ENCODE measurements at regions not wholly inside any gene's neighbourhood (a gene's known extent, or its start where the extent isn't known, plus 50 kb on each side); places are given as distances from the start of the nearest gene placed in this dataset.

DNA sequence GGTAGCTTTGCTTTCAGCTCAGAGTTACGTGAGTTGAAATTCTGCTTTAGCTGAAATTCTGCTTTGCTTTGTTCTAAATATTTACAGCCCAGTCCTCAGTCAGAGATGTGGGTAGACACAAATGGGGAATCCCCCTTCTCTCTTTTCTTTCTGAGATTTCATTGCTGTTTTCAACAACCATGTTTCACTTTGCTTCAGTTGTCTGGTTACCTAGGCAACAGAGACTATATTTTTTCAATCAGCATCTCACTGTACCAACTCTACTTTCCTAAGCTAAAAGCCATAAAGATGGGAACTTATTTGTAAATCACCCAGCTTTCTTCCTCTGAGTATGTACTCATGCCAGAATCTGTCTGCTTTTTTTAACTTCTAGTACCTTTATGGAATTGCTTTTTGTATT is 509.0 kb downstream of the OLFM4 start:
- no peak for DNase-seq

DNA sequence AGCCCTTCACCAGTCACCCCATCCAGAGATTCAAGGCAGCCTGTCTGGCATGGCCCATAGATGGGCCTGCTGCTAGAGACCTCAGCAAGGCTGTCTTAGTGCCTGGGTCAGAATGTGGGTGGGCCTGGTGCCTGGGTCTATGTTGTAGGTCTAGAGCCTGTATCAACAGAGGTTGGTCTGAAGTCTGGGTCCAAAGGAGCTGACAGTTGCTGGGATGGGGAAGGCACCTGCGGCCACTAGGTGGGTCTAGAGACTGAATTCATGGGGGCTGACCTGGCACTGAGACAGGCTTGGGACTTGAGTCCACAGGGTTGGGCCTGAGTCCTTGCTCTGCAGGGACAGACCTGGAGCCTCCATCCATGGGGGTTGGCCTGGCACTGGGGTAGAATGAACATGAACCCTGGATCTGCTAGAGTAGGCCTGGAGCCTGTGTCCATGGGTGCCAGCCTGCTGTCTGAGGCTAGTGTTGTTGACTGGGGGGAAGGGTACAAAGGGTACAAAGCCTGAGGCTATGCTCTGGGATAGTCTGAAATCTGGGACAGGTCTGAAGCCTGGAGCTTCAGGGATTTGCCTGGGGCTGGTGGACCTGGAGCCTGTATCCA is 516.8 kb downstream of the OLFM4 start:
- no peak for DNase-seq

DNA sequence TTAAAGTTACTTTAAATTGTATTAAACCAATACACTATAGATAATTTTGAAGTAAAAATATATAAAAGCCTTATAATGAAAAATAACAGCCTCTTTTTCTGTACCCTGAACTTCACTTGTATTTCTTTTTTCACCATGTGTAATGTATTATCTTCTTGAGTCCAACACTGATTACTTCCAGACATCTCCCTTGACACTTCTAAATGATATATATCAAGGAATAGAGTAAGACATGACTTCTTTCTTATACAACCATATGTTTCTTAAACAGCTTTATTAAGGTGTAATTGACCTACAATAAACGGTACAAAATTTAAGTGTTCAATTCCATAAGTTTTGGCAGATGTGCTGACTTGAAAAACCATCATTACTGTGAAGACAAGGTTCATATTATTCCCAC is 531.9 kb downstream of the OLFM4 start:
- no peak for DNase-seq

DNA sequence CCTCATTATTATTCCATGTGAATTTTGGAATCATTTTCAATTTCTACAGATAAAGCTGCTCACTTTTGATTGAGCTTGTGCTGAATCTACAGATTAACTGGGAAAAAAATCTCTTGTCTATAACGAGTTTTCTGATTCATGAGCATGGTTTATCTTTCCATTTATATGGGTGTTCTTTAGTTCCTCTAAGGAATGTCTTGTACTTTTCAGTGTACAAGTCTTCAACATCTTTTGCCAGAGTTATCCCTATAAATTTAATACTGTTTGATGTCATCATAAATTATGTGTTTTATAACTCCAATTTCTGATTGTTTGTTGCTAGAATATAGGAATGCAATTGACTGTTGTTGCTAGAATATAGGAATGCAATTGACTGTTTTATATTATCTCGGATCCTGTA is 533.8 kb downstream of the OLFM4 start:
- no peak for DNase-seq

DNA sequence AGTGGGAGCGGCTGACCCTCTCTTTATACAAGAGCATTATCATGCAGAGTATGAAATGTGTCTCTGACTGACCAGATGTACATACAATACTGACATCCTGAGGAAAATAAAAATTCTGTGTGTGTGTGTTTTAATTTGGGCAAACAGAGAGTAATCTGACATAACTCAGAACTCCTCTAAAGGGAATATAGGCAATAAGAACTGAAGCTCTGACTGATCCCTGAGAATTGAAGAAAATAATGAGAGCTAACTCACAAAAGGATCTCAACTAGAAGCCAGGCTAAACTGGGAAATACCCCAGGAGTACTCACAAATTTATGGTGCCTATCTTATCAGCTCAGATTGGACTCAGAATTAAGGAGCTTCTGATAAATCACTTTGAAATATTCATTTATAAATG is 539.9 kb downstream of the OLFM4 start:
- no peak for DNase-seq

DNA sequence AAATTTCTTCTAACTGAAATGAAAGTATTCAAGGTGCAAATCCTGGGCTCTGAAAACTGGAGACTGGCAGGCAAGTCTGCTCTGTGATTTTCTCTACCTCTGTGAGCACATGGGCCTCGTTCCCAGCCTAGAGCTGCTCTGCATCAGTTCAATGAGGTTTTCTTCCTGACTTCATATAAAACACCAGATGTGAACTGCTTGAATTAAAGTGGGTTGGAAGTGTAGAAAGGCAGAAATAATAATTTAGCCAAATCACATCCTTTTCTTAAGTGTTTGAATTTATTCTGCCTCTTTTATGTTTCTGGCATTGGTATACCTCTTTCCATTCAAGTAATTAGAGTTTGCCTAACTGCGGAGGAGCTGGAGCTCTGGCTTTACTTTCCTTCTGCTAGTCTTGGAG is 540.8 kb downstream of the OLFM4 start:
- no peak for DNase-seq

DNA sequence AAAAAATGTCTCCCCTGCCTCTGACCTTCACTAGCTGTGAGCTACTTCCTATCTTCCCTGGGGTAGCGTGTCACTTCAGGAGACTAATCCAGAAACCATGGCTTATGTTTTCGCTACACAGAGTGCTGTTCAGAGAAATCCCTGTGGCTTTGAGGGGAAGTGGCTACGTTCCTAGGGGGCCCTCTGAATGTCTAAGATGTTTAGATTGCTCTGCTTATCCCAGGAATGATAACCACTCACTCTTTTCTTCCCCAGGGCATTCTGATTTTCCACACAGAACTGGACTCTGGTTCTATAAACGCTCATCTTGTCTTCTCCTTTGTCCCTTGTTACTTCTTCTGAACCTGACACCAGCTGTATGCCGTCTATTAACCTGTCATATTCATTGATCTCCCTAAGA is 572.5 kb downstream of the OLFM4 start:
- no peak for DNase-seq

DNA sequence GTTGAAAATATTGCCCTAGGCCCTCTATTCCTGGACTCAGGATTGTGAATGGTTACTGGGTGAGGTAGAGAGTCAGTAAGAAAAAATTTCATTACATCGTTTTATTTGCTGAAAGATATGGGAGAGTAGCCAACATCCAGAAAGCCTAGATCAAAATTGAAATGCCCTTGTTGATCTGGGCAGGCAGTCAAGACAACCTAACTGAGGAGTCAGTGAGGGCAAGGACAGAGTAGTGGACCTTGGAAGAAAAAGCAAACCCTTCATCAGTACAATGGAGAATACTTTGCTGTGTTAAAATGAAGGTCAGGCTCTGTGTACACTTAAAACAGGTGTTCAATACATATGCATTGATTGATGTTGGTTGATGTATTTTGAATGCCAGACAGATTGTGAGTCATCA is 576.7 kb downstream of the OLFM4 start:
- no peak for DNase-seq

DNA sequence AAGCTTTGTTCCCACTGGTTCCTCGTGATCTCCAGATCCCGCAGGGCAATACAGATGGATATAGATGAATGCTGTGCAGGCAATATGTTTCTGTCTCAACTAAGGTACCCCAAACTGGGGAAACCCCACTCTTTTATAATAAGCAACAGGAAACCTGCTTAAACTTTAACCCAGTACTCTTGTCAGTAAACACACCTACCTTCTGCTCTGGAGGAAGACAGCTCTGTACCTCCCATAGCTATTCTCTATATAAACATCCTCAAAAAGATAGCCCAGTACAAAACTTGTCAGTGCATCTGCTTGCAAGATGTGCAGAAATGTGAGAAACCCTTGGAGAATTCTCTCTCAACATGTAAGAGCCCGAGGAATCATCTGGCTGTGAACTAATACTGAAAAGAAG is 583.6 kb downstream of the OLFM4 start:
- no peak for DNase-seq

DNA sequence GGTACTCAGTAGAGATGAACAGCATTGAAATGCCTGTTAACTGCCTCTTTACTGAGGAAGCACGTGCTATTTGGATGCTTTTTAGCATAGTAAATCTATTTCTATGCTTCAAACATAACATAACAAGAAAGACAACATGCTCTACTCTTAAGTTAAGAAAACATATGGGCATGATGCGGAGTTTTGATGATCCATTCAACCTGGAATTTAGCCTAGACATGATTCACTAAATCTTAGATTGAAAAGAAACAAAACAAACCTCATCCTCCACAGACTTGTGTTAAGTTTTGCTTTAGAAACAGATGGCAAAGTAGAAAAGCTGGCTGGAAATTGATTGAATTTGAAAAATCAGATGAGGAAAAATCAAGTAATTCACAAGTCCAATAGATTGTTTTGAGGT is 593.8 kb downstream of the OLFM4 start:
- no peak for DNase-seq

DNA sequence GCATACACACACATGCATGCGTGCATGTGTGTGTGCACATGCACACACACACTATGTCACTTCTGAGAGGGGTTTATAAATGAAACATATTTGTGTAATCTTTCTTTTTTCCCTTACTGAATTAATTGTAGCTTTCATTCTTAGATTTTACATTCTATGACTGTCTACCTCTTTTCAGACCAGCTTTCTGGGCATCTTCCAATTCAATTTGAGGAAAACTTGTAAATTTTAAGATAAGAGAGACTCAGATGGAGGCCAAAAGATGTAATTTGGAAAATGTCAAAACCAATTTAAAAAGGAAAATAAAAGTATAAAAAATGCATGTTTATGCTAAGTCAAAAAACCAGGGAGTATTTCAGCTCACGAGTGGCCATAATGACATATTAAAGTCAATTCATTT is 594.5 kb downstream of the OLFM4 start:
- DNase-seq, result no peak

DNA sequence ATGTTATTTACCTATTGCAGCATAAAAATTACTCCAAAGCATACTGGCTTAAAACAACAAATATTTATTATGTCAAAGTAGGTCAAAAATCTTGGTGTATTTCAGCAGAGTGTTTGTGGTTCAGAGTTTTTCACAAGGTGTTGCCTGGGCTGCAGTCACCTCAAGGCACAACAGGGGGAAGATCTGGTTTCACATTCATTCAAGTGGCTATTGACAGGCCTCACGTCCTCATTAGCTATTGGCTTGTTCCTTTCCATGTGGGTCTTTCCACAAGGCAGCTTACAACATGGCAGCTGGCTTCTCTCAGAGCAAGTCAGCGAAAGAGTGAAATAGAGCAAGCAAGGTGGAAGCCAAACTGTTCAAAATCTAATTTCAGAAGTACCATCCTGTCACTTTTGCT is 602.9 kb downstream of the OLFM4 start:
- no peak for DNase-seq

DNA sequence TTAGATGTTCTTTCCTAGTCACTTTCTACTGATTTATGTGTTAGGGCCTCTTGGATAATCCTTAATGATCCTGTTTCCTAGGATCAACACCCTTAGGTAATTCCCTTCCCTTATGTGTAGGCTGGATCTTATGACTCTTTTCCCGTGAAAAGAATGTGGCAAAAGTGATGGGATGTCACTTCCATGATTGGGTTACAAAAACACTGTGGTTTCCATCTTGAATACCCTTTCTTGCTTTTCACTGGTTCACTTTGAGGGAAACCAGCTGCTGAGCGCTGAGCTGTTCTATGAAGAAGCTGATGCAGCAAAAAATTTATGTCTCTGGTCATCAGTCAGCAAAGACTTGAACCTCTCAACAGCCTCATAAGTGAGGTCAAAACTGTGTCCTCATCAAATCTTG is 609.4 kb downstream of the OLFM4 start:
- DNase-seq, result no peak

DNA sequence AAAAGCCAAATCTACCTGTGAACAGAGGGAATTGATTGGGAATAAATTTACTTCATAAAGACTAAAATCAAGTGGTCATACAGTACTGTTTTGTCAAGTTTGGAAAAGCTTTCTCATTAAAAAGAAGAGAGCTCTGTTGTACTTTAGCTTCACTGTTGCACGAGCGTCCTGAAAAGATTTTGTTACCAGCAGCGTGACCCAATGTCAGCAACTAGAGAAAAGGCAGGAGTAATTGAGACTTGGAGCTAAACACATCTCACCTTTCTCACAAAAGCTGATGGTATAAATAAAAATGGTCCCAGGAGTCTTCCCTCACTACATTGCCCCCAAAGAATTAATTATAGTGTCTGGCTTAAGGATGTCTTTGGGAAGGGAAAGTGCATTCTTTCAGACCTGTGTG is 613.7 kb downstream of the OLFM4 start:
- DNase-seq, result no peak

DNA sequence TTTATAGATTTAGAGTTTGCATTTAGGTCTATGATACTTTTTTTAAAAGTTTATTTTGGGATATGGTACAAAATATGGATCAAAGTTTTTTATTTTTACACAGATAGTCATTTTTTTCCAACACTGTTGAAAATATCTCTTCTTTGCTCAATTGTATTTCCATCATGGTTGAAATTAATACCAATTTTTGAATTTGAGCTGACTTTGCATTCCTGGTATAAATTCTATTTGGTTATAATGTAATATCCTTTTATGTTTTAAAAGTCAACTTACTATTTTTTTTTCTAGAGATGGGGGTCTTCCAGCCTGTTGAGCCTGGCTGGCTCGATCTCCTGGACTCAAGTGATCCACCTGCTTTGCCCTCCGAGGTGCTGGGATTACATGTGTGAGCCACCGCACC is 620.1 kb downstream of the OLFM4 start:
- DNase-seq, result no peak

DNA sequence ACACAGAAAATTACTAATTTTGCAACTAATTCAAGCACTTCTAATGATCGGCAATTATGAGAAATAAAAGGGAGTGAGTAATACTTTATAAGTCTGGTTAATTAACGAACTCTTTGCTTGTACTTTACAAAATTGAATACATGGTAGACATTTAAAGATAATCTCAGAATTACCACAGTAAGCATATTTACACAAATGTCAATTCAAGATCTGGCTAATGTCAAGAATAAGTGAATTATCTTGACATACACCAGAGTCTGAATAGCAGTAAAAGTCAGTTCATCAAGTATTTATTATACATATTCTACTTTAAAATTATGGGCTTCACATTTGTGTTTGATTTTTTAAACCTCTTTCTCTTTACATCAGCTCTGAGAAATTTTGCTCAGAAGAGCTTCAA is 643.4 kb downstream of the OLFM4 start:
- no peak for DNase-seq

DNA sequence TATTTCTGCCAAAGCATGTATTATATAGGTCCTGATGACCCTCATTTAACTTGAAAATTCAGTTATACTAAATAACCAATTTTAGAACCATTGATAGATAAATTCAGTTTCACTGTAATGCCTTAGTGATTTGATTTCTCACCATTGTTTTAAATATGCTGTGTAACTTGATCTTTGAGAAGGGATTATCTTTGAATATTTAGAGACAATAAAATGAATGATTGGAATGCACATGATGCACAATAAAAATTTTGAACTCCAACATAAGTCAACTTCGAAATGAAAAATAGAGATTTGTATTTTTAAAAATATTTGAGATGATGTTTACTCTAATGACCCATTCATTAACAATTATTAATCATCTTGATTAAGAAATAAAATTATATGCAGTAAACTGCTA is 654.5 kb downstream of the OLFM4 start:
- DNase-seq, result no peak

DNA sequence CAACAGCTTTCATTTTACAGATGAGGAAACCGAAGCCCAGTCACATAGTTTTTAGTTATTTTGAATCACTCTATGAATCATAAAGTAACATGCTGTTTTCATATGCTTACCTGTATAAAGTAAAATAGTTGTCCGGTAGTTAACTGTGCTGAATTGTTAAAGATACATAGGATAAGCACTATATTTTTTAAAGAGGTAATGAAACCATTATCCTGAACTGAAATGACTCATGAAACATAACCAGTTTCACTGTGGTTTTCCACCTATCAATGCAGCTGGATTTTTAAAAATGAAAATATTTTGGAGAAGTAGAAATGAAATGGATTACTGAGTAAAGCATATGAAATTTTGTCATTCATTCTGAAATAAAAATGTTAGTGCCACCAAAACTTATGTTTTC is 655.0 kb downstream of the OLFM4 start:
- no peak for DNase-seq

DNA sequence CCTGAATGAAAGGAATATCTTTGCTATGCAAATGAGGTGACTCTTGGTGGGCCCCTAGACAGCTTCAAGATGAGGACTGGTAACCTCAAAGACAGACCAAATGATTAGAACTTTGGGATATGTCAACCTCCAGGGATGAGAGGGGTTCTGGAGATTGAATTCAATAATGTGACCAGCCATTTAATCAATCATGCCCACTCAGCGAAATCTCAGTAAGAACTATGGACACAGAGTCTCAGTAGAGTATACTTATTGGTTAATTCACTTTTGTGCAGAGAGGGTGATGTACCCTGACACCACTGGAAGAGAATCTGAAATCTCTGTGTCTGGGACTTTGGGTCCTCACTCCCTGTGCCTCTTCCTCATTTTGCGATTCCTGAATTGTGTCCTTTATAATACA is 662.8 kb downstream of the OLFM4 start:
- no peak for DNase-seq

DNA sequence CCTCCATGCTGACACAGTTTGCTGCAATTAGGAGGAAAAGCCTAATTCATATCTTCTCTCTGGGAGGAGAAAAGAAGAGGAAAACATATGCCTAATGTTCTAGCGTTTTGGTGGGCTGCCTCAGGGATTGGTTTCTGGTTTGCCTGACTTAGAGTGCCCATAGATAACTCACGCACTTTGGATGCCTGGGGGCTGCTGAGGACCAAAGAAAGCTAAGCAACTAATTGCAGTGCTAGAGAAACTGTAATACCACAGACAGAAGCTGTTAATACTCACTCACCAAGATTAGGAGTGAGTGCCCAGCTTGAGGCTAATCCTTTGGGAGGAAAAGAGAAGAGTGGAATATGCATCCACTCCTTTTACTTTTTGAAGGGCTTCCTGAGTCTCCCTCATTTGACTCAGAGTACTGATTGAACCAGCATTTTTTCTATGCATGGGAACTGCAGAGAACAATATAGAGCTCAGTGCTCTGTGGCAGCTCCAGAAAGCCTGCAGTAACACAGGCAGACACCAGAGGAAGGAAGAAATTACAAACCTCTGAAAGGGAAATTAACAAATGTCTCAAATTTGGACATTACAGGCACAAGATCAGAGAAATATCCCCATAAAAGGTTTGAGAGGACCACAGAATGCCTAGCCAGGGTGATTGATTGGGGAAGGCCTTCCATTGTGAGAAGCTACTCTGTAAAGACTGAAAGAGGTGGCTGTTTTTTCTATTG is 666.4 kb downstream of the OLFM4 start:
- DNase-seq, result no peak

DNA sequence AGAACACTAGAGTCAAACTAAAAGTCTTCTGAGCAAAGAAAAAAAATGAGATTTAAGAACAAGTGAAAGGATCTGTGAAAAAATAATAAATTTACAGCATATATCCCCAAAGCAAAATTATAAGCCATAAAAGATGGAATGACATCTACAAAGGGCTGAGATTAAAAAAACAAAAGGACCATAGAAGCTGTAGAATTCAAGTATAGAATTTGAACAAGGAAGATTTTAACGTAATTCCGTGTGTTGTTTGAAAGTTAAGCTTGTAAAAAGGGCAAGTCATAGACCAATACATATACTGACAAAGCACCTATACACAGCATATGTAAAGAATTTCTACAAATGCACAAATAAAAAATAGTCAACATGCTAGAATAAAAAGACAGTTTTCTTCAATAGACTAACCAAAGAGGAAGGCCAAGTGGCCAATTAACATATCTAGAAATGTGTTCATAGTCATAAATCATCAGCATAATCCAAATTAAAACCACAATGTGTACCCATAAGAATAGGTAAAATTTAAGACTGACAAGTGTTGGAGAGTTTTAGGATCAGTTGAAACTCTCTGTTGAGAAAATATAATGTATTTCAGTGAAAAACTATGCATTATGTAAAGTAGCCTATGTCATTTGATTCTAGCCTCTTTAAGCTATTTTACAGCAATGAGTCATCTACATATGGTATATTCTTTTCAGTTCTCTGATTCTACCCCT is 674.9 kb downstream of the OLFM4 start:
- no peak for DNase-seq

DNA sequence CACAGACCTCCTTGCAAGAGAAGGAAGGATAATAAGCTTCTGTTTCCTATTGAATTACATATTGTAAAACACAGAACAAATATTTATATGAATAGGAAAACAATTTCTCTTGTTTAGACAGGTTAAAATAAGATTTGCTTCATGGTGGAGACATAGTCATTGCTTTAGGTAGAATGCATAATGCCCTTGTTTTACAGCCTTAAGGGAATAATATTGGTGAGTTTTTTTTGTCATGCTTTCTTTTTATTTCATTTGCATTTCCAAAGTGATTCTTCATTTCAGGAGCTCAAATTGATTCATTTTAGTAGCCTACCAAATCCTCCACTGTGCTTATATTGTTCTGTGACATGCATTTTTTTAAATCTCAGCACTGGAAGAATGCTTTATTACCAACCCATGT is 690.7 kb downstream of the OLFM4 start:
- DNase-seq, result no peak

DNA sequence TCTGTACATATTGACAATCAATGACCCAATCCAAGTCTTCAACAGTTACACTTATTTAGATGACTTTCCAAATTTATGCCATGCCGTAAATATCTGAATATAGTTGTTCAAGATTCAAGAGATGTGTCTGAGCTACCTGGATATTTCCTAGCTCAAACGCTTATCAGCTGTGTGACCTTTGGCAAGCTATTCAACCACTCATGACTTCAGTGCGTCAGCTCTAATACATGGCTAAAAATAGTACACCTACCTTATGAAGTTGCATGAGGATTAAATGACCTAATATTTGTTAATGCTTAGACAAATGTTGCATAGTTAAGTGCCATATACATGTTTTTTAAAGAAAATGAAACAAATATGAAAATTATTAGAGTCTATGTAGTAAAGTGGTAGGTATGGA is 704.1 kb downstream of the OLFM4 start:
- DNase-seq, result no peak

DNA sequence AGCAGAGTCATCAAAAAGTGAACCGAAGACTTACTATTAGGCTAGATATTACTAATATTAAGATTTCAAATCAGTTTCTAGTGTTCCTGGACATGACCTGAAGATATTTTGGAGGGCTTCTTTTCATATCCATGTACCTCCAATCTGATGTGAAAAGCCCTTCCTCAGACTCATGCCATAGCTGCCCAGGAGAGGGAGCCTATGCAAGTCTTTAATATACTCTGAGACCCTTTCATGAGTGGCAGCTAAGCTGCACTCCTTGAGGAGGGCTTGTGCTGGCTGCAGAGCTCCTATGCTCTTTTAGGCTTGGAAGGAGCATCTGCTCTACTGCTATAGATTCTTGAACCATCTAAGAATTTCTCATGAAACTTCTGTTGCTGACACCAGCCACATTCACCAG is 715.3 kb downstream of the OLFM4 start:
- no peak for DNase-seq

DNA sequence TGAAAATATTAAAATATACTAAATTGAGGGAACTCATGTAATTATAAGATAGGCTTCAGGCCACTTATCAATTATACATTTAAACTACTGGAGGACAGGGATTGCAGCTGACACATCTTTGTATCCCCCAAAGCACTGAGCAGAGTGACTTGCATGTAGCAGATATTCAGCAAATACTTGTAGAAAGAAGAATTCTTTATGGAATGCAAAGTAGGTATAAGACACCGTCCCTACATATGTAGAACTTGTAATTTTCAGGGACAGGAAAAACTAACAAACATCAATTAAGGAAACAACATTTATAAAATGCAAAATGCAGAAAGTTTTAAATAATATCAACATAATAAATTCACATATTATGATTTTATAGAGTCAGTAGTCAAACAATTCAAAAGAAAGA is 719.2 kb downstream of the OLFM4 start:
- DNase-seq, result no peak

Data from activated CD4-positive, alpha-beta T cell treated with anti-CD3 and anti-CD28 coated beads, Interleukin-2, Interleukin-6, amounts not matched to agents 100 ng/mL and 50 ng/mL, durations not matched to agents 16 hours and 8 hours (primary cell).